GM21447 (cell line): ENCODE measurements at regions not wholly inside any gene's neighbourhood (a gene's known extent, or its start where the extent isn't known, plus 50 kb on each side); places are given as distances from the start of the nearest gene placed in this dataset.

Experiments used
- ATAC-seq: cut with Tn5 transposase; IDR thresholded peaks from one replicate; pipeline ENCODE4 v1.9.1; 2021; ENCODE audit not compliant: unreplicated experiment

DNA sequence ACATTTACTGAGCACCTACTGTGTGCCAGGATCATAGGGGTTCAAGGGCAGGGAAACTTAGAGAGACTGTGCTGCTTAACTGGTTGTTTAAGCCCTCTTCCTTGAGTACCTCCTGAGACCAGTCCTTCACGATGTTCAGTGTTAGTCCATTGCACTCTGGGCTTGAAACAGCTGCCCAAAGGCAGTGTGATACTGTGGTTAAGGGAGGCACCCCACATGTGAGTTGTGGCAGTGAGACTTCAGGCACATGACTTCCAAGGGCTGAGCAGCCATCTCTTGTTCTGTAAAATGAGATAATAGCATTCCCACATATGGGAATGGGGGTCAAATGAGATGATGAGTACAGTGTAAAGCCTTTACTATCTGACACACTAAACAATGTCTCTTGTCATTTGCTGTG is 75.1 kb downstream of the LINGO1 start:
- no peak for ATAC-seq

DNA sequence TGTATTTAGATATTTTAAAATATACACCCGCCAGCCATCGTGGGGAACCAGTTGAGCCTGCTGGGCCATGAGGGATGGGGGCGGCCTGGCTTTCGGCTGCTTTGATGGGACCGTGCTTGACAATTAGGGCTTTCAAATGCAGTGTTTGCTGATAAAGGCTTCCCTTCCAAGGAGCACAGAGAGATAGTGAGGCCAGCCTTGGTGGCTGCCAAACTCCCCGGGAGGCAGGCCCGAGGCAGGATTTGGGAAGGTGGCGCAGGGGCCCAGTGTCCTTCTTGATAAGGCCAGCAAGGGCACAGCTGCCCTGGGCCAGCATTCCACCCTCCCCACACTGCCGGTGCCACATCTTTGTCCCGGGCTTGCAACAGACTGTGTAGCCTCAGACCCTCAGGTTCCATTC is 75.6 kb downstream of the LINGO1 start:
- no peak for ATAC-seq

DNA sequence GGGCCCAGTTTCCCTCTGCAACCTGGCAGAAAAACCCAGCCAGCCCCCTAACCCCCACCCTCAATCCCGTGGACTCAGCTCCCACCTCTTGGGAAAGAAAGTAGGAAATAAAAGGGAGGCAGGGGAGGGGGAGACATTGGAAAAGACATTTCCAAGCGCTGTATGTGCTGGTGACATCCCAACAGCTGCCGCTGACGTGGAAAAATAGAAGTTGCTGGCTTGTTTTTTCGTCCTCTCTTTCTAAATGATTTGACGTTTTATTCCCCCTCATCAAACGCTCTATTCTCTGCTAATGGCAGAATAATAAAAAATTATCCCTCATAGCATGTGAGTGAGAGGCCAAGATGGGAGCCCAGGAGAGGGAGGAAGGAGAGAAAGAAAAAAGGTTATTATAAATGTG is 76.1 kb downstream of the LINGO1 start:
- no peak for ATAC-seq

DNA sequence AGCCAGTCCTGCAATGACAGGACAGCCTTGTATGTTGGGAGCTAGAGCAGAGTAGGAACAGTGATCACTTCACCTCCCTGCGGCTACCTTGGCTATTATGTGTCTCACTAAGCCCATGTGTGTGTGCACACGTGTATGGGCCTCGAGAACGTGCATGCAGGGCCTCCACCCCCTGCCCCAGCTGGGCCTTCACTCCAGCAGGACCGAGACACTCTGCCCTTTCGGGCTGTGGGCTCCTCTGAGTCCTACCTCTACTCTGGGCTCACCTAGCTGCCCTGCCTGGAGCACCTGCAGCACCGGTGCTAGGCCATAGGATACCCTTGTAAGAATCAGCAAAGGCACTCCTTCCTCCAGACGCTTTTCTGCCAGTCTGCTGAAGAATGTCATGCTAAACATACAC is 77.5 kb downstream of the LINGO1 start:
- no peak for ATAC-seq

DNA sequence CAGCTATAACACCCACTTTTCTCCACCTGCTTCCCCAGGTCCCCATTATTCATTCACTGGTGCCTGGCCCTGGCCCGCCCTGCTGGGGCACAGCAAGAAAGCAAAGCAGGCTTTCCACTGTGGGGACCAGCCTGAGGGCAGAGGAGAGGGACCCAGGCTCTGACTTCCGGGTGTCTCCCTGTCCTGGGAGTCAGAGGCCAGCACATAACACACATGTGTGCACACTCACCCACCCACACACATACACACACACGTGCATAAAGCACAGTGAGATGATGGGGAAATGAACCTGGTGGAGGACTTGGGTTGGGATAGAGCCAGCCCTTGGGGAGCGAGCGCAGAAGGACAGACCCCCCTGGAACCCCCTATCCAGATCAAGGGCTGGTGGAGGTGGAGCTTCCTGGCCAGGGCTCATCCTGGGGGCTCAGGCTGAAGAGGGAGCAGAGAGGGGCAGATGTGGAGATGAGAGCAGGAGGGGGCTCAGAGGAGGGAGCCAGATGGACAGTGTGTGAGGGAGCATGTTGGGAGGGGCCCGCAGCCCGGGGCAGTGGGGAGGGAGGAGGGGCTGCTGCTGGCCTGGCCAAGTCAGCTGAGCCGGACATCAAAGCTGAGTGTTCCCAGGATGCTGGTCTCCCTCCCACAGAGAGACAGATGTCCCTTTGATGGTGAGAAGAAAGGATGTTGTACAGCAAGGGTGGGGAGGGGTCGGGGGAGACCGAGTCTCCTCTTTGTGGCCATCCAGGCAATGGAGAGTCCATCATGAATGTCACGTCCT is 78.2 kb downstream of the LINGO1 start:
- no peak for ATAC-seq

DNA sequence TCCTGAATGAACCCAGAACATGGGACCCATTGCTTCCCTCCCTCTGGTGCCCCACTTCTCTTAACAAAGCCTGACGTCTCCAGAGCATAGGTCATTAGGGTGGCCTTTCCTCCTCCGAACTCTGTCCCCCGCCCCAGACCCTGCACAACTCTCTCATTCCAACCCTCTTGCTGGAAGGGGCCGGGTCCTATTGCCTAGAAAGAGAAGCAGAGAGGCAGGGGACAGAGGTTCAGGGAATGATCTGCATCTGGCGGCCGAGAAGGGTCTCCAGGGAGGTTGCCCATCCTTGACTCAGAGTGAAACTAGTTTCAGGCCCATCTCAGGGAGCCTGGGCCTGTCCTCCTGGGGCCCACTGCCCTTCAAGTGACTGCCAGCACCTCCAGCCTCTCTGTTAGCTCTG is 79.0 kb downstream of the LINGO1 start:
- no peak for ATAC-seq

DNA sequence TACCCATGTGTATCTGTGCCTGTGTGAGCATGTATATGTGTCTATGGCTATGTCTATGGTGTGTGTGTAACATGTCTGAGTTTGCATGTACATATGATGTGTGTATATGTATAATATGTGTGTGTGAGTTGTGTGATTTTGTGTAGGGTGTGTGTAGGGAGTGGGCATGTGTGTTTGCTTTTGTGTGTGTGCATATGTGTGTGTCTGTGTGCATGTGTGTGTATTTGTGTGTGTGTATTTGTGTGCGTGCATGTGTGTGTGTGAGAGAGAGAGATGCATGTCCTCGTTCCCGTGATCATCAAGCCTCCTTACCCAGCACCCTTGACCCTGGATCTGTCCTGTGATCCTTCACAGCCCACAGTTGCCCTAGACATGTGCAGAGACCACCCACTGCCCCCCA is 79.5 kb downstream of the LINGO1 start:
- ATAC-seq, result no peak

DNA sequence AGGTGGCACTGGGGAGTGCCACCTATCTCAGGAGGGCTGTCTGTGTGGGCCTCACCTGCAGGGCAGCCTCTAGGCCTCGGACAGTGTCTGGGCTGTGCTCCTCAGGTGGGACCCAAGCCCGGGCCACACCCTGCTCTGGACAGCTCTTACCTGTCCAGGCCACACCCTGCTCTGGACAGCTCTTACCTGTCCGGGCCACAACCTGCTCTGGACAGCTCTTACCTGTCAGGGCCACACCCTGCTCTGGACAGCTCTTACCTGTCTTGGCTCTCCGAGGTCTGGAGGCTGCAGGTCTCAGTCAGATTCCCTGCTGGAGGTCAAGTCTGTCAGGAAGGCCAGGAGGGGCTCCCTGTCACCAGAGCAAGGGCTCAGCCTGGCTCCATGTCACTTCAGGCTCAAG is 80.6 kb downstream of the LINGO1 start:
- ATAC-seq, result no peak

DNA sequence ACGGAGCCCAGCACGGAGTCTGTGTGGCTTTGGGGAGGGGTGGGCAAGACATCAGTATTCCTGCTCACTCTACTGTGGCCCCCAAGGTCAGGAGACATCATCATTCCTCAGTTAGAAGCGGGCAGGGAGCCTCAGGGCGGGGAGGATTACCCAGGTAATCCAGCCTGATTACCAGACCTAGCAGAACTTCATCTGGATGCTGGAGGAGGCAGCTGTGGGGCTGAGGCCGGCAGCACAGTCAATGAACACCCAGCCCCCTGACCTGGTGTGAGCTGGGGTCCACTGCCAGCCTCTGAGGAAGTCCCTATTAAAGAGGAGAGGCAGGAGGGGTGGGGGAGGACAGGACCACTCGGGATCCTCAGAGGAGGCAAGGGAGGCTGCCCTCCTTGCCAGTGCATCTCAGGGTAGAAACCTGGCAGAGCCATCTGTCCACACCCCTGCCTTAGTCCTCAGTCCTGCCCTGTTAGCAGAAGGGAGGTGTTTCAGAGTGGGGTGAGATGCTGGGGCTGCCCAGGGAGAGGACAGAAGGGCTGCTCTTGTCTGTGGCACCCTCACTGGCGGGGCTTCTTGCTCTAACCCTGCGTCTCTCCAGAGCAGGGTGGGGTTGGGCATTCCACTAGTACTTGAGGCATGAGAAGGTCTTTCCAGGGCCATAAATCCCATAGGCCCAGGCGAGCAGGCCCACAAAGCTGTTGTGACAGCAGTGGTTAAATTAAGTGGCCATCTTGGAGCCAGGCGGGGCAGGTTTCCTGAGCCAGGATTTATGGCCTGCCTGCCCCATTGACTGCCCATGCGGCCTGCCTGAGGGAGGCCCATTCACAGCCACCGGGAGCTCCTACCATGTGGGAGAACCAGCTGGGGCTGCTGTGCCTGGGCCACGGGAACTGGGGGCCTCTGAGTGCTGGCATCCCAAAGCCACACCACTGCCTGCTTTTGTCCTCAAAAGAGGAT is 82.1 kb downstream of the LINGO1 start:
- ATAC-seq, result no peak

DNA sequence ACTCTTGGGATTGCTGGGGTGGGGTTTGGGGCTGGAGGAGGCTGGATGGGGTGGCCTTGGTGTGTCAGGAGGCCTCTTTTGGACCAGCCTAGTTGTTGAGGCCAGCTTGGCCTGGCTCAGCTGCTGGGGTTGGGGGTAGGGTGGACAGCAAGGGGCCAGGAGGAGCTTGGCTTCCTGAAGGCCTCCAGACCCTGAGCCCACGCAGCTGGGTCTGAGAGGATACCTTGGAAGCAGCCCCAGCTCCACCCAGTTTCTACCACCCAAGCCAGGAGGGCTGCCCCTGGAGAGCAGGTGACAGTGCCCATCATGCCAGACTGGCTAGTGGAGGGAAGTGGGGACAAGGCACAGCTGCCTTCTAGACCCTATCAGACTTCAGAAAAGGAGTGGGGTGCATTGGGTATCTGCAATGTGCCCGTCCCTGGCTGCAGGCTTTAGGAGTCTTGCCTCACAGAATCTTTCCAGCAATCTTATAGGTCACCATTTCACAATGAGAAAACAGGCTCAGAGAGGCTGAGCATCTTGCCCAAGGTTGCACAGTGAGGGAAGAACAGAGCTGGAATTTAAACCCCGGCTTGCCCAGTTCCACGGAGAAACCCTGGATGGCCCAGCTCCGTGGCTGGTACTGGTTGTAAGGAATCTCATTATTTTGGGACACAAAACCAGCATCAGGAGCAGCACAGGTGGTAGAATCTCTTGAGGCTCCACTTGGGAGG is 83.0 kb downstream of the LINGO1 start:
- ATAC-seq, result no peak

DNA sequence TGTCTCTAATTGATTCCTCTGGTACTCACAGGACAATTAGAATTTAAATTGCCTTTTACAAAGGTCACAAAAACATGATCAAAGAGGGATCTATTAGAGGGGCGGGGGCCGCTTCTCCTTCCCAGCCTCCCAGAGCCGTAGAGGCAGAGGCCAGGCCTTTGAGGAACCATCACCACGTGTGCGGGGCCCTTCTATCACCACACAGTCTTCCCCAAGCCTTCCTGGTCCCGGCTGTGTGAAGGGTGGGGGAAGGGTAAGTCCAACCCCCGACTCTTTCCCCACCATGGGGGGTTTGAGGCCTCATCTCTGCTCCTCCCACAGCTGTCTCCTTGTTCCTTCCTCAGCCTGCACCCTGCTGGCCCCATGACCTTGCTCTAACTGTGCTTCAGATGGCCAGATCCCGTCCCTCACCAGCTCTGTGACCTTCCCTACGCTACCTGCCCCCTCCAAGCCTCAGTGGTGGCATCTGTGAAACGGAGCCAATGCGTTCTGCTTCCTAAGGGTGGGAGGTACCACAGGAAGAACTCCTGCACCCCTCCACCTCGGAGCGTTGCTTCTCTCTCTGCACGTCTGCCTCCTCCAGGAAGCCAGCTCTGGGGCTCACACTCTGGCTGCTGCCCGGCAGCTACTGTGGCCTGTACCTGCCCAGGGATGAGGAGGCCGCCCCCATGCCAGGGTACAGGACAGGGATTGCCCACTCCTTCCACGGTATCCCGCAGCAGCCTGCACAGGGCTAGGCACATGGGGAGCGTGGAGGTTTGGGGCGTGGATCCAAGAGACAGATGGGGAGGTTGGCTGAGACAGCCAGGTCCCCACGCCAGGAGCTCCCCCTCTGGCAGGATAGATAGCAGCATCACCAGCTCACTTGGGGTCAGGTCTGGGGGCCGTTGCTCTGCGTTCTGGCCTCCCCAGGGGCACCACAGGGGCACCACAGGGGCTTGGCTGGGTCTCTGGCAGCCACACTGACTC is 83.8 kb downstream of the LINGO1 start:
- ATAC-seq, result no peak

DNA sequence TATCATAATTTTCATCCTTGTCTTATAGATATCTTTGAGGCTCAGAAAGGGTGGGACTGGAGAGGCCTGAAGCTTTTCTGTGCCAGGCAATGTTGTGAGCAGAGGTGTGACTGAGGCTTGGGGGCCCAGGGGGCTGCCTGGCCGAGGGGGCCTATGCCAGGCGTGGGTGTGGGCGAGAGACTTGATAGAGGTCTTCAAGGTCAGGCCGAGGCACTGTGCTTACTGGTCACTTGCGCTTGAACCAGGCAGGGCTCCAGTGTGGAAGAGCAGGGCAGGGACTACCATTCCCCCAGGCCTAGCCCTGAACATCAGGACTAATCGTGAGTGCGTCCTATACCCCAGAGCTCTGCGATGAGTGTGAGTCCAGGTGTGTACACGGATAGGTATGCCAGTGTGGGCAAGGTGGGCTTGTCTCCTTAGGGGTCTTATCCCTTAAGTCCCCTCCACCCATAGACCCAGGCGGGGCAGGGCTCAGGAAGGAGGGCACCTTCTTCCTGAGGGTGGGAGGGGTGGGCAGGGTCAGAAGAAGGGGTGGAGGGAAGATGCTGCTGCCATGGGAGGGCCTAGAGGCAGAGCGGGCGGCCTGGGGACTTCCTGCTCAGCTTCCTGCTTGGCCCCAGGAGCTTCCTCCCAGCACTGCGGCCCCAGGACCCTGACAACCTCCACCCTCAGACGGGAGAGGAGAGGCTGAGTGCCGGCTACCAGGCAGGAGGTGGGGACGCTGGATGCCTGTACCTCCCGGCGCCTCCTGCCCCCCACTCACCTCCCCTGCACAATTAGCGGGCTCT is 84.7 kb downstream of the LINGO1 start:
- no peak for ATAC-seq

DNA sequence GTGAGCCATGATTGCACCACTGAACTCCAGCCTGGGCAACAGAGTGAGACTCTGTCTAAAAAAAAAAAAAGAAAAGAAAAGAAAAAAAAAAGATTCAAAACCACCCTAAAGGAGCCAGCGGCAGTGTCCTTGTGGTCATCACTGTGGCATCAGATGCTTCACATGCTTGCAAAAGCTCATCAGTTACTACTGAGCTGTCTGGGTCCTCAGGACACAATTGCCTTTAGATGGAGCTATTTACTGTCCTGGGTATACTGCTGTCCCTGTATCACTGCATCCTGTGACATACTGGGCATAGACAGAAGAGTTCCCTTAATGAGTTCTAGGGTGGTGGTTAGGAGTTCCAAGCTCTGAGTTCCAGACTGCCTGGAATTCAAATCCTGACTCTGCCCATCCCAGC is 85.8 kb downstream of the LINGO1 start:
- ATAC-seq, result no peak

DNA sequence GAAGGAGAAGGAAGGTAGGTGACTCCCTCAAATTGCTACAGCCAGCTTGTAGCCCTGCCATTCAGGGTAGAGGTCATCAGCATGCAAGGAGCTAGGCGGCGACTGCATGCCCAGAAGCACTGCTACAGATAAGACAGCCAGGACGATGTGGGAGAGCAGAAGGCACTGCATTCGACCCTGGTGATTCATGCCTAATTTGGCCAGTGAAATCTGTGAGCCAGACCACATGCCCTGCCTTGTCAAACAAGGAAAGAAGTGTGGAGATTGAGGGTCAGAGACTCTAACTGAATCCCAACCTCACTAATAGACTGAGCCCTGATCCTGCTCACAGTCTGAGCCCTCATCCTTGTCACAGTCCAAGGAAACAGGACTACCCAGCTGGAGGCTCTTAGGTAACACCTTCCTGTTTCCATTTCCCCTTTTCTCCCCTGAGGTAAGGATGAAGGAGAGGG is 86.6 kb downstream of the LINGO1 start:
- ATAC-seq, result no peak

DNA sequence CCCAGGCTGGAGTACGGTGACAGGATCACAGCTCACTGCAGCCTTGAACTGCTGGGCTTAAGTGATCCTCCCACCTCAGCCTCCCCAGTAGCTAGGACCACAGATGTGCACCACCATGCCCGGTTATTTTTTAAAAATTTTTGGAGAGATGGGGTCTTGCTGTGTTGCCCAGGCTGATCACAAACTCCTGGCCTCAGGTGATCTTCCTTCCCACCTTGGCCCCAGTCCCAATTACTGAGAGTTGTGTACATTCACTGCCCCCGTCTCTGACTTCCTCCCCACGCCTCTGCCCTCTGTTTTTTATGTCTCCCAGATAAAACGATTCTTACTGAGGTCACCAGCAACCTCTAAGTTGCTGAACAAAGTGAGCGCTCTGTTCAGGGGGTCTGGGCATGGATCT is 87.7 kb downstream of the LINGO1 start:
- no peak for ATAC-seq

DNA sequence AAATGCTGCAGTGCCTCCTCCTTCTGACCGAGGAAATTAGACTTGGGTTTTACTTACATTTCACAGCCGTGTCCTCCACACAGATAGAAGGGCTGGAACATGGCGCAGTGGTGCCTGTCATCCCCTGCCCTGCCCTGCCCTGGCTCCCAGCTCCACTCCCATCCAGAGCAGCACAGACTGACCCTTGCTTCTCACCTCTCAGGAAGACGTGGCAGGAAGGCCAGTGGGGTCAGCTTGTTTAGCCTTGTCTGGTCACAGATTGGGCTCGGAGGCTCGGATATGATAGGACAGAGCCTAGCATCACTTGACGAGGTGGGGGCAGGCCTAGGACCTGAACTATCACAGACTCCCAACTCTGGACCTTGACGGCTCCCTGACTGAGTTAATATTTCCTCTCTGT is 88.5 kb downstream of the LINGO1 start:
- ATAC-seq, result no peak

DNA sequence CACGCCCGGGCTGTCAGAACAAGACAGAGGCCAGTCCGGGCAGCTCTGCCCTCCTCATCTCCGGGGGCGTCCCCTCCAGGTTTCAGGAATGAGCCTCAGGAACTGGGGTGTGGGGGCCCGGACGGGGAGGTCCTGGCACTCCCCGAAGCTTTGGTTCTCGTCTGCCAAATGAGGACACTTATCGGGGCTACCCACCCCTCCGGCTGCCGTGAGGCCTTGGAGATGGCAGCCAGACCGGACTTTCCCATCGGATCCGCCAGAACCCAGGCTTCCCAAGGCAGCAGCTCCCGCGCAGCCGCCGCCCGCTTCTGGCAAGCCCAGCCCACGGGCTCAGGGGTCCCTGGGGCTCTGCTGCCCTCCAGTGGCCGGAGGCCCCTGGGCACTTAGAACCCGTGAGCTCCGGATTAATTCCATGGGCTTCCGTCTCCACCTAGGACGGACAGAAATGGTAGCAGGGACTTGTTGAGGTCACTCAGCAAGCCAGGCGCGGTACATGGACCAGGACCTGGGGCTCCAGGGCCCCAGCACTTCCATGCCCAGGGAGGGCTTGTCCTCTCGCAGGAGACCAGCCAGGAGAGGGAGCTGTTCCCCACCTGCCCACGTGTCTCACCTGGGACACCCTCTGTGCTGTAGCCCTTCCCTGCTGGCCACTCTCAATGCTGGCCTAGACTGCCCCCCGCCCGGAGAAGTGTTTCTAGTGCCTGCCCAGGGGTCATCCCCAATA is 89.4 kb downstream of the LINGO1 start:
- peak; percentile 73 for ATAC-seq

DNA sequence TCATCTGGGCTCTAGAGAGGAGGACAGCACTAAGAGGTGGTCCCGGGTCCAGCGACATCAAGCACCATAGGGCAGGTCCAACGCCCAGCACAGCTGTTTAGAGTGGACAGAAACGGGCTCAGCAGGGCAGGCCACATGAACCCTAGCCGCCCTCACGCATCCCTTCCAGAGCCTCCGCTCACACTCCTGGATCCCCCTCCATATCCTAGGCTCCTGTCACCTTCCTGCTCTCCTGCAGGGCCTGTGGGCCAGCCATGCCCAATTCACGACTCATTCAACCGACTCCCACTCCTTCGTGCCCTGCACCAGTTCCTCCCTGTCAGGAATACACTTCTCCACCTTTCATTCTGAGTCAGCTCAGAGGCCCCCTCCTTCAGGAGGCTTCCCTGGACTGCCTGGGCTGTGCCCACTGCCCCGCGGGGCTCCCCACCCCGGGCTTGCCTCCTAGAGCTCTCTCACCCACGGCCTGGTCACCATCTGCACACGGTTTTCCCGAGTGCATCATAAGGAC is 90.2 kb downstream of the LINGO1 start:
- no peak for ATAC-seq
